MV-4-11 (cell line): ENCODE measurements at regions not wholly inside any gene's neighbourhood (a gene's known extent, or its start where the extent isn't known, plus 50 kb on each side); places are given as distances from the start of the nearest gene placed in this dataset.
"Not testable (repeated sequence)": the region's sequence is repeated elsewhere in the genome, so short reads cannot be mapped to it uniquely, and the experiment has no call there.

Source experiments
- DNase-seq: peaks from one replicate; lab custom pipeline; 2025; lab: John Stamatoyannopoulos, UW

DNA sequence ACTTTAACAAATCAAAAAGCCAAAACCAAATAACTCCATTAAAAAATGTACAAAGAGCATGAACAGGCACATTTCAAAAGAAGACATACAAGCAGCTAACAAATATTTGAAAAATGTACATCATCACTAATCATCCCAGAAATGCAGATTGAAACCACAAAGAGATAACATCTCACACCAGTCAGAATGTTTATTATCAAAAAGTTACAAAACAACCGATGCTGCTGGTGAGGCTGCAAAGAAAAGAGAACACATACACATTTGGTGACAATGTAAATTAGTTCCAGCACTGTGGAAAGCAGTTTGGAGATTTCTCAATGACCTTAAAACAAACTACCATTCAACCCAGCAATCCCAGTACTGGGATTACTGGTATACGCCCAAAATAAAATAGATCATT lies 756.0 kb upstream of the PCDH20 start:
- no peak for DNase-seq

DNA sequence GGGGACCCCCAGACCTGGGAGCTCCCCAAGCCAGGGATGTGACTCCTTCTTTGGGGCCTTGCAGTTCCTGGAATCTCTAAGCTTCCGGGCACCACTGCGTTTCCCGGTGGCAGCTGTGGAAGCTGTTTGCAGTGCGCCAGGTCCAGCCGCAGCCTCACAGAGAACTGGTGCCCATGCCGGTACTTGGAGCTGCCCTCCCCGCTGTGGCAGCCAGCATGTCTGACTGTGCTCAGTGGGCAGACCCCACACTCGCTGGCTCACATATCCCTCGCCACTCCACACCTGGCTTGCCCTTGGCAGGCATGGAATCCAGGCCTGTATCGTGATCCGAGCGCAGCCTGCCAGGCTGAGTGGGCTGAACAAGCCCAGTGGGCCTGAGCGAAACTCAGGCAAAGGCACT lies 753.2 kb upstream of the PCDH20 start:
- DNase-seq, result no peak

DNA sequence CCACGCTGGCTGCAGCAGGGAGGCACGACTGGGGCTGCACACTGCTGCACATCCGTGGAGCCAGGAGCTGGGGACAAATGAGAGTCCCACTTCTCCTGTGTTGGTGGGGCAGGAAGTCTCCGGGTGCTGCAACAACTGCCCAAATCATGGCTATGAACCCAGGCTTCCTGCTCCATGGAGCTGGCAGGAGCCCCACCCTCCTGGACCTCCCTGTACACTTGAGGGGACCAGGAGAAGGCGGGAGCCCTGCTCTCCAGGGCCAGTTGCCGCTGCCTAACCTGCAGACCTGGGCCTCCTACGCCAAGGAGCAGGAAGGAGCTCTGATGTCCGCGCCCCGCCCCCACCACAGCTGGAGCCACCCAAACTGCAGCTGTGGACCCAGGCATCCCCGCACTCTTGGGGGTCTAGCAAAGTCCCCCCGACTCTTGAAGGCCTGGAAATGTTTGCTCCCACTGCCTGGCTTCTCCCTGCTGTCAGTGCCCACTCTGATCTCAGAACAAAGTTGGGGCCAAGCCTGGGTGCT lies 752.1 kb upstream of the PCDH20 start:
- DNase-seq, result no peak

DNA sequence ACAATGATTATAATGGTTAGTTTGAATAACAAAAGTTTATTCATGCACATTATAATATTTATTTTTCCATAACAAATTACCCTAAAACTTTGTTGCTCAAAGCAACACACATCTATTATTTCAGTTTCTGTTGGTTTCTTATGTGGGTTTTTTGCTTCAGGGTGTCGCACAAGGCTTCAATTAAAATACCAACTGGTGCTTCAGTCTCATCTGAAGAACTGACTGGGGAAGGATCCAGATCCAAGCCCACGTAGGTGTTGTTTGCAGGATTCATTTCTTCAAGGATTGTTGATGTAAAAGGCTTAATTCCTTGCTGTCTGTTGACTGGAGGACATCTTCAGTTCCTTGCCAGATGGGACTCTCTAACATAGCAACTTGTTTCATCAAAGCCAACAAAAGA lies 747.2 kb upstream of the PCDH20 start:
- DNase-seq, result no peak

DNA sequence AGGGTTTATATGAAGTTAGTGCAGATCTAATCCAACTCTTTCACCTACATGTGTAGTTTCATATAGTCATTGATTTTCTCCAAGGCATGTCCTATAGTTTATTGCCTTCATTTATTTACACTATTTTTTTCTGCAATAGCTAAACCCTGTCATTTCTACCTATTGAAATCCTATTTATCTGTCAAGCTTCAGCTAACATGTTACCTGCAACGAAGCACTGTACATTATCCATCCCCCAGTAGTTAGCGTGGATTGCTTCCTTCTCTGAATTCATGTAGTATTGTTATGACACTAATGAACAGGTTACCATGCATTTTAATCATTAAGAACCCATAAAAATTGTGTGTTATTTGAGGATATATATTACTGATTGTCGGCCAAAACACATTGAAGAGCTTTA lies 742.9 kb upstream of the PCDH20 start:
- DNase-seq, result no peak

DNA sequence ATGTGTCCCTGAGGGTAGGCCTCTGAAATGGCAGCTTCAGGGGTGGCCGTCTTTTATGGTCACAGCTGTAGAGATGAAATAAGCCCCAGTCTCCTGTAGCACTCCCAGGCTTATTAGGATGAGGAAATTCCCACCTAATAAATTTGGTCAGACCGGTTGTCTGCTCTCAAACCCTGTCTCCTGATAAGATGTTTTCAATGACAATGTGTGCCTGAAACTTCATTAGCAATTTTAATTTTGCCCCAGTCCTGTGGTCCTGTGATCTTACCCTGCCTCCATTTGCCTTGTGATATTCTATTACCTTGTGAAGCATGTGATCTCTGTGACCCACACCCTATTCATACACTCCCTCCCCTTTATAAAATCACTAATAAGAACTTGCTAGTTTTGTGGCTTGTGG lies 736.1 kb upstream of the PCDH20 start:
- DNase-seq, result not testable (repeated sequence)

DNA sequence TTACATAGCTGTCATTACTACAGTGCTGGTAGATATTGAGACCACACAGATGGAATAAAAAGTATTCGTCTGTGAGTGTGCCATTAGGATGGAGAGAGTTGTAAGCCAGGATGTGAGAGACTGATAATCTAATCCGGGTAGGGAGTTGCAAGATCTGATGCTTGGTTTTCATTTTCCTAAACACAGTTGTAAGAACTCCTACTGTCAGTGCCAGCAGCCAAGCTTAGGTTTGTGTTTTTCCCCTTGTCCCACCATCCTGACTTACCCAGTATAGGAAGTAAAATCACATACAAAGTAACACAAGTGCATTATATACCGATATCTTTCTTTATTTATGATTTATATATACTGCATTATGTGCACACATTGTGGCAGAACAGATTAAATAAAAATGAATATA lies 726.4 kb upstream of the PCDH20 start:
- DNase-seq, result no peak

DNA sequence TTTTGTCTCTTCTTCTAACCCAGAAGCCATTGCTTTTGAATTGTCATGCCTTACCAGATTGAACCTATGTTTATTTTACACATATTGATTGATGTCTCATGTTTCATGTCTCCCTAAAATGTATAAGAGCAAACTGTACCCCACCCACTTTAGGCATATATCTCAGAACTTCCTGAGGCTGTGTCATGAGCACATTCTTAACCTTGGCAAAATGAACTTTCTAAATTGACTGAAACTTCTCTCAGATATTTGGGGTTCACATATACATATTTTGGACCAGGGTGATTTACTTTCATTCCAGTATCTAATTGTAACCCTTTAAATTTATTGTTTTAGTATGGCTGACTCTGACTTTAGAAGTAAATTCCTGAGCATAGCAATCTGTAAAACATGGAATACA lies 723.9 kb upstream of the PCDH20 start:
- no peak for DNase-seq

DNA sequence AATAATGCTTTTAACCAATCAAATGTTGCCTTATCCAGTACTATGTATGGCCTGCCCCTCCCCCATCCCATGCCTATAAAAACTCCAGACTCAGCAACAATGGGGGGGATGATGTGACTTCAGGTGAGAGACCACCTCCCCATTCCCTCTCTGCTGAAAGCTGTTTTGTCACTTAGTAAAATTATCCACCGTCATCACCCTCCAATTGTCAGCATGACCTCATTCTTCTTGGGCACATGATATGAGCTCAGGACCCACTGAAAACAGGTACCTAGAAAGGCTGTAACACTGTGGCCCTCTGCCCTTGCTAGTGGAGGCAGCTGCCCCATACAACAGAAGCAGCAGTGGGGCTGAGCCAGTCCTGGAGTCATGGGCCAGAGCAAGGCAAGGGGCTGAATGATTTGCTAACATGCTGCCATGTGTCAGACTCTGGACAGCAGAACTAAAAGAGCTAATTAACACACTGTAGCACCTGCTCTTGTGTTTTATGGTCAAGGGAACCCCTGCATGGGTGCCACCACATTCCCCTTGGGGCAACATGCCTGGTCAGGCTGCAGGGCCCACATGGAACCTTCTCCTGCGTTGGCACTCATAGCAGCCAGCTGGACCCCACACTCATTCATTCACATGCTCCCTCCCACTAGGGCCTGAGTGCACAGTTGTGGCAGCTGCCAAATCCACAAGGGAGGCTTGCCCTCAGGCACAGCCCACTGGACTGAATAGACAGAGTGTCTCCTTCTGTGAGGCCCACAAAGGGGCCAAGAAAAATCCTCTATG lies 722.2 kb upstream of the PCDH20 start:
- no peak for DNase-seq

DNA sequence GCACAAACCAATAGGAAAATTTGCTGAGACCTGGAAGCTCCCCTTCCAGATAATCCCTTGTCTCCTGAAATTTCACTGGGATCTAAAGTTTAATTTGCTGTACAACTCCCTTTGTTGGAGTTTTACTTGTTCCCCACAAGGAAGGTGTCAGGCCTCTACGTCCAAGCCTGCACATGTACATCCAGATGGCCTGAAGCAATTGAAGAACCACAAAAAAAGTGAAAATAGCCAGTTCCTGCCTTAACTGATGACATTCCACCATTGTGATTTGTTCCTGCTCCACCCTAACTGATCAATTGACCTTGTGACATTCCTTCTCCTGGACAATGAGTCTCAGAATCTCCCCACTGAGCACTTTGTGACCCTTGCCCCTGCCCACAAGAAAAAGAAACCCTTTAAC lies 716.0 kb upstream of the PCDH20 start:
- DNase-seq, result no peak

DNA sequence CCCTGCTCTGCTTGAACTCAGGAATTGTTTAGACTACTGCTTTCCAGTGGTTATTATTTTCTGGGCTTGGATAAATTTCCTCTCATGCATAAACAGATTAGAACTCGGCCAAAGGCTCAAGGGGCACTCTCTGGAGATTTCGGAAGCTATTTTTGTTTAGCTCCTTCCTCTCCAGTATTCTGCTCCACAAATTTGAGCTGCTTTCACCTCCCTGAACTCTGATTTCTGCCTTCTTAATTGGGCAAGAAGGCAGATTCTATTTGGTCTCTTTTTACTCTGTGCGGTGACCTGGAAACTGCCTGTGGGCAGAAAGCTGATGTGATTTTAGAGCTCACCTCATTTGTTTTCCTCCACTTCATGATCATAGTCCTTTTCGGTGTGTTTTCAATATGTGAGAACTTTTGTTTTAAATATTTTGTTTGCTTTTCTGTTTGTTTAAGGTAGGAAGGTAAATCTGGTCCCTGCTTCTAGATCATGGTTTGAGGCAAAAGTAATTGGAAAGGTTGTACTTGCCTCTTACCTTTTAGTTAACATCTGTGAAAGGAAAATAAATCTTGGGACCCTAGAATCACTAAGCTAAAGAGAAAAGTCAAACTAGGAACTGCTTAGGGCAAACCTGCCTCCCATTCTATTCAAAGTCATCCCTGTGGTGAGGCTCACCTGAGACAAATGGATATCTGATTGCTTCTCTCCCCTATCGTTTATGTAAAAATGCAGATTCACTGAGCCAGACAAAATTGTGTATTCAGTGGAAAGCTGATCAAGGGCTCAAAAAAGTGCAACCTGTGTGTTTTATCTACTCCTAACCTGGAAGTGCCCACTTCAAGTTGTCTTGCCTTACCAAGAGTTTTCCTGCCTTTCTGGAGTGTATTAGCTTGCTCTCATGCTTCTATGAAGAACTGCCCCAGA lies 714.7 kb upstream of the PCDH20 start:
- DNase-seq, result no peak

DNA sequence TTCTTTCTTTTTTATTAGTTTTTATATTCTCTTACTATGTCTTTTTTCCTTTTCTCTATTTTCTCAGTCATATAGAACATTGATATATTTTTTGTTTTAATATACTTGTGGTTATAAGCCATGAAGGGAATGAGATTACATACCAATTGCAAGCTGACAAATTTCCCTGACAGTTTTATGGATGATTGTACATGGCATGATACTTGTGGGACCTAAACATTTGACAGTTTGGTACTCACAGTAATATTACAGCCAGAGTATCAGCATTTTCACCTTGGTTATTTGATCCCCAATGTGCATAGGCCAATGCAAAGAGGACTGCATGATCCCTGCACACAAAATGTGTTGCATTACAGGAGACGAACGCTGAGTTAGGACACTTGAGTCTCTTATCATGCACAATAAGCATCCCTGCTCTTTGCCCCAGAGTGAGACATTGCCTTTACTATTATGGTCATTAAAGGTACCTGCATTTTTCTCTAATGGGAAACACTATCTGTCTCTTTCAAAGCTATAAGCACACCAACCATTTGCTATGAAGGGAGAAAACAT lies 713.4 kb upstream of the PCDH20 start:
- no peak for DNase-seq

DNA sequence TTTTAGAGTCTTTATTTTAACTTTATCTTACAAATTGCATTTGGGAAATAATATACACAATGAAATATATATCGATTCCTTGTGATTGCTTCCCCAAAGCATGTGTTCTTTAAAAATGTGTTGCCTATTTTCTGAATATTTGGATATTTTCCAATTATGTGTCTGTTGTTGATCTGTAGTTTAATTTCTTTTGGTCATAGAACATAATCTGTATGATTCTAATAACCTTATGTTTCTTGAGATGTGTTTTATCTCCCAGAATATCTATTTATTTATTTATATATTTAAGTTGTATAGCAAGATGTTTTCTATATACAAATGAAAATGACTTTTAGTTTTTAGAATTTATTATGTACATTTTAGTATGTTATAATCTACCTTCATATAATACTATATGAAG lies 710.8 kb upstream of the PCDH20 start:
- DNase-seq, result no peak

DNA sequence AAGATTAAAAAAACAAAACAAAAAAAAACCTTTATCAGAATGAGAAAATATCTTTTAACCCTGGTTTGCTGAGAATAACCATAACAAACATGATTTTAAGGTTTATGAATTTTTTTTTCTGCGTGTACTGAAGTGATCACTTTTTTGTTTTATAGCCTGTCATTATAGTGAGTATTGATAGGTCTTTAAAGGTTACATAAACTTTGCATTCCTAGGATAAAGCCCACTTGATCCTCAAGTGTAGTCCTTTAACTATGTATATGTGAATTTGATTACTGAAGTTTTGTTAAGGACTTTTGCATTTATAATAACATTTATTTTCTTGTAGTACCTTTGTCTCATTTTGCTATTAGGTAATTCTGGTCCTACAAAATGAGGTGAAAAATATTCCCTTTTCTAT lies 709.8 kb upstream of the PCDH20 start:
- no peak for DNase-seq

DNA sequence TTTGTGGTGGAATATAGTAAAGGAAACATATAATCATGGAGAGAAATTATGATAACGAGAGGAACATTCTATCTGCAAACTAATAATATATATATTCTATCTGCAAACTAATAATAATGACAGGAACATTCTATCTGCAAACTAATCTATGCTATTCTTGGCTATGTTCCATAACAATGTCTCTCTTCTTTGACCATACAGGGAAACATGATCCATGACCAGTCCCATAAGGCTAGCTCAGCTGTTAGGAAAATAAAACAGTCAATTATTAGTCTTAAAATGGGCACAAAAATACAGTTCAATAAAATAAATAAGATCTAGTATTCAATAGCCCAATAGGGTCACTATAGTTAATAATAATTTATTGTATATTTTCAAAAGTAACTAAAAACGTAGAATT lies 707.8 kb upstream of the PCDH20 start:
- DNase-seq, result no peak

DNA sequence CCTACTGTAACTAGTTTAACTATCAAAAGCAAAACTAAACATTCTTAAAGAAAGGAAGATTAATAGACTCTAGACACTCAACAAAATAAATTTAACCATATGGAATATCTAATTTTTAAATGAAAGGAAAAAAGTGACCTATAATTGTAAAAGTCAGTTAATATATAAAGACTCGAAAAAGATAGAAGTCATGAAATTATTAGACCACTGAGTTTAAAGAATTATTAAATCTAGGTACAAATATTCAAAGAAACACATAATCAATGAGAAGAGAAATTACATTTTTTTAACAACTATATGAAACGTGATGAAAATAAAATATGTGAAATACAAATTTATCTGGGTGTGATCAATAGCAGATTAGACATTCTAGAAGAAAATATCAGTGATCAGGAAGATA lies 706.8 kb upstream of the PCDH20 start:
- no peak for DNase-seq

DNA sequence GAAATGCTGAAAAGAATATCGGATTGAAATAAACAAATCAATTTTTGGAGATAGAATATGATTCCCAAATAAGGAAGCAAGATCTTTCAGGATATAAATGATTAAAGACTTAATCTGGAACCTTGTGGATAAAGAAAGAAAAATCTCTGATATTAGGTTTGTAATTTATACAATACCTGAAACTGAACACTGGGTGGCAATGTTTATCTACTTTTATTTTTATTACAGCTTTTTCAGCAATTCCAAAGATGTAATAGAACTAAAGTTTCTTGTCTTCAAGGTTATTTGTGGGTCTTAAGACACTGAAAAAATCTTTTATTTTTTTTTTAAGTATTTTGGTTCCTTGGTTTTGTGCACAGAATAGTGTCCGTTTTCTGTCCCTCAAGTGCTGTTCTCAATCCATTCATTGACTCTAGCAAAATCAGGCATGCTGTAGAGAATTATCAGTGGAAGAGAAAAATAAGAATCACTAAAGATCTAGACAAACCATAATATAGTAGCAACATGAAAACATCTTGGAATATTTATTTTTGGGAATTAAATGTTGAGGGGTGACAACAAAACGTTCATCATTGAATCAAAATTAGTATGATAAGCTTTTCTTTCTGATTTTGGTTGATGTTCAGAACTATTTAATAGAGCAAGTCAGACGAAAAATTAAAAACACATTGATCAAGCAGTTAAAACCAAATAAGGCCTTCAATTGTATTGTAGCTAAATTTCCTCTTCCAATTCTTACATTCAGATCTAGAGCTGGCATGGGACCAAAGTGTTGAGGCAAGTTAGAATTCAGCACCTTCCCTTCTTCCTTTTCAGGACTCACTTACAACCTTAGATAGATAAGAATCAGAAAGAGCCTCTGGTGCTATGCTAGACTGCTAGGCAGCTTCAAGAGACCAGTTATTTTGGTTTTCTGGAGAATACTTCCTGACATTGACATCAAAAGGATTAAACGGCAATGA lies 704.4 kb upstream of the PCDH20 start:
- DNase-seq, result peak; percentile 2

DNA sequence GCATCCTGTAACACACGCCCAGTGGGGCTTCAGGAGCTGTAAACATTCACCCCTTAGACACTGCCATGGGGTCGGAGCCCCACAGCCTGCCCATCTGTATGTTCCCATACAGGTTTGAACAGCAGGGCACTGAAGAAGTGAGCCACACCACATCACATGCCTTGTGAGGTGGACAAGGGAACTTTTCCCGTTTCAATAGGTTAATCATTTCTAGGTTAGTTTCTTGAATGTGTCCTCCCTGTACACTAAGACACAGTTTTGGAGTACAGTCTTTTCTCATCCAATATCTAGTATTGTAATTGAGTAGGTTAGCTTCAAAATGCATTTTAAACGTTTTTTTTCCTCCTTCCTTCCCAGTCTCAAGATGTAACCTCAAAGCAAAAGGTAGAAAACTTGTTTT lies 700.2 kb upstream of the PCDH20 start:
- no peak for DNase-seq

DNA sequence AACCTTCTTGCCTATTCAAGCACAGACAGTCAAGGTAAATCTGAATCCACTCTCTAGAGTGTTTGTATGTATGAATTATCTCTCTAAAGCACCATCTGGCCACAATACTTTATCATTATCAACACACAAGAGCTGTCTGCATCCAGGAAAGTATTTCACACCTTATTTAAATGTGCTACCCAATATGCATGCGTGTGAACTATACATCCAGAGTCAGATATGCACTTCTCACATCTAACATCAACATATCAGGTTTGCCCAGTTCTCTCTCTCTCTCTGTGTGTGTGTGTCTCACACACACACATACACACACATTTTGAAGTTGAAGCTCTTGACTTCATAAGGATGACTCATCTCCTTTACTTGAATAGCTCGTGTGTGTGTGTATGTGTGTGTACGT lies 697.5 kb upstream of the PCDH20 start:
- no peak for DNase-seq

DNA sequence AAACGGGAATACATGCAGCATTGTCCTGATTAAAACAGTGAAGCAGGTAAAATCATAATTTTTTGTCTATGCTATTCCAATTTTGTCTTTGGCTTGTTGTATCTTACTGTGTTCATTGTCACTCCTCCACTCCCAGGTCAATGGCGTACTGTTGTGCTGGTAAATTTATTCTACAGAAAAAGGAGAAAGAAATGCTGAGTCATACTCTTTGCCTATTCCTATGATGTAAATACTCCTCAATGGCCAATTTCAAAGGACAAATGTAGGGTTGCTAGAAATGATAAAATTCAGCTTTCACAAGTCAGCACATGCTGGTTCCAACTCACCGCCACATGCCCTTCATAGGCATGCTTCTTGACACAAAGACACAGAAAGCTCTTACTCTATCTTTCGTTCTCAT lies 694.4 kb upstream of the PCDH20 start:
- DNase-seq, result no peak

DNA sequence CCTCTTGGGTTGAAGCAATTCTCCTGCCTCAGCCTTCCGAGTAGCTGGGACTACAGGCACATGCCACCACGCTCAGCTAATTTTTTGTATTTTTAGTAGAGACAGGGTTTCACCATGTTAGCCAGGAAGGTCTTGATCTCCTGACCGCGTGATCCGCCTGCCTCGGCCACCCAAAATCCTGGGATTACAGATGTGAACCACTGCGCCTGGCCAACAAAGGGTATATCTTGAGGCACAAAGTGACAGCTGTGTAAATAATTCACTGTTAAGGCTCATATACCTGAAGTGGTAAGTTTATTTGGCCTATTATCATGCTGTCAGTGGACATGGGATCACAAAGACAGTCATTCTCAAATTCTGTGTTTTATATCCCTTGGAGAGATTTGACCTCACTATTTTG lies 688.5 kb upstream of the PCDH20 start:
- DNase-seq, result not testable (repeated sequence)

DNA sequence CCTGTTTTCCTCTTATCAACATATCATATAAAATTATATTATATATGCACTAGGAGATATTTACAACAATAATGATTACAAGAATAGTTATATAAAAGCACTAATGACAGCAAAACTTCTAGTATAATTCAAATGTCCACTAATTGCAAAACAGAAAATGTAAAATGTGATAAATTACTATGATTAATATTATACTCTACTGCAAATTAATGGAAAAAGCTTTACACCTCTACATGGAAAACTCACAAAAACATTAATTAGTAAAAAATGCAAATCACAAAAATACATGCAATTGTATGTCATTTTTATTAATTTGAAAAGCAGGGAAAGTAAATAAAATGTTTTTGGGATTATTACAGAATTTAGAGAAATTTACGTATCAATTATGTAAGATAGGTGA lies 681.0 kb upstream of the PCDH20 start:
- no peak for DNase-seq
